GM12878 (cell line): ENCODE measurements at regions not wholly inside any gene's neighbourhood (a gene's known extent, or its start where the extent isn't known, plus 50 kb on each side); places are given as distances from the start of the nearest gene placed in this dataset.

Experiments used
- ATAC-seq: fragments of 200-7000 bp; cut with Tn5 transposase; 3 replicates; pipeline ENCODE4 v1.9.1; 2020; ENCODE audit warnings: mild to moderate bottlenecking, moderate library complexity
- BruUV-seq: library from RNA; stranded (reverse); fragments of 400-500 nt; replicated peaks from 2 replicates; lab custom pipeline; 2021; lab: Mats Ljungman, UMichigan
- CTCF ChIA-PET: fragments of 300-600 bp; sonication (Branson Sonifier 250); formaldehyde crosslinking; extraction: SDS; loops from one replicate; lab custom pipeline; 2021; ENCODE audit warnings: inconsistent platforms; lab: Yijun Ruan, JAX
- POLR2A ChIA-PET: fragments of 350-600 bp; formaldehyde crosslinking; extraction: SDS; loops from one replicate; lab custom pipeline; 2021; ENCODE audit warnings: inconsistent platforms; lab: Charles Lee
- RAD21 ChIA-PET: fragments of 300-600 bp; sonication (Branson Sonifier 250); formaldehyde crosslinking; loops from one replicate; lab custom pipeline; 2023; ENCODE audit warnings: antibody characterized with exemption; ENCODE audit not compliant: unreplicated experiment; lab: Charles Lee
- SMC1A ChIA-PET: fragments of 300-600 bp; sonication (Branson Sonifier 250); formaldehyde crosslinking; loops from one replicate; lab custom pipeline; 2023; ENCODE audit not compliant: unreplicated experiment, uncharacterized antibody; lab: Charles Lee
- DNase-seq: peaks from one replicate; pipeline ENCODE4 v3.0.0-alpha.2; 2011; ENCODE audit warnings: low read depth, low spot score
- FAIRE-seq: peaks from 3 replicates; lab custom pipeline; 2011; peaks lifted over from hg19 to GRCh38; lab: Jason Lieb, UNC
- H2AFZ ChIP-seq: 2 replicates; pipeline ENCODE4 v1.6.0; 2011; ENCODE audit warnings: low read depth, low read length, control low read depth; ENCODE audit not compliant: control insufficient read depth
- H3K27ac ChIP-seq: 2 replicates; pipeline ENCODE4 v1.5.1; 2011; ENCODE audit warnings: control low read depth; ENCODE audit not compliant: control insufficient read depth, insufficient read depth
- H3K27me3 ChIP-seq, 2 experiments: replicated peaks in 1 of 2; 2 replicates each; pipeline versions ENCODE4 v1.6.0 to v1.6.1; 2011; ENCODE audit warnings: low read length in 1 of 2; ENCODE audit not compliant: control insufficient read depth in 2 of 2, insufficient read depth in 2 of 2
- H3K36me3 ChIP-seq, 2 experiments: 2 replicates each; pipeline ENCODE4 v1.5.1; 2011; ENCODE audit warnings: low read length in 1 of 2; ENCODE audit not compliant: control insufficient read depth in 2 of 2, insufficient read depth in 2 of 2
- H3K4me1 ChIP-seq: 2 replicates; pipeline ENCODE4 v1.6.1; 2011; ENCODE audit warnings: mild to moderate bottlenecking, low read length, moderate library complexity, mixed read lengths; ENCODE audit not compliant: control insufficient read depth, insufficient read depth
- H3K4me2 ChIP-seq: 2 replicates; pipeline ENCODE4 v1.6.0; 2011; ENCODE audit warnings: control low read depth; ENCODE audit not compliant: control insufficient read depth, insufficient read depth
- H3K4me3 ChIP-seq: fragments of 200-600 bp; sonication (generic); 2 replicates; pipeline ENCODE4 v1.5.1; 2016
- H3K79me2 ChIP-seq: 2 replicates; pipeline ENCODE4 v1.6.0; 2011; ENCODE audit warnings: low read length; ENCODE audit not compliant: control insufficient read depth, insufficient read depth
- H3K9ac ChIP-seq: 2 replicates; pipeline ENCODE4 v1.8.0; 2011; ENCODE audit warnings: low read length, control low read depth, mixed read lengths; ENCODE audit not compliant: control insufficient read depth, insufficient read depth
- H3K9me3 ChIP-seq: replicated peaks from 3 replicates; pipeline ENCODE4 v1.5.1; 2011; ENCODE audit warnings: mild to moderate bottlenecking, low read length; ENCODE audit not compliant: control insufficient read depth, insufficient read depth
- H4K20me1 ChIP-seq: 2 replicates; pipeline ENCODE4 v1.6.0; 2011; ENCODE audit not compliant: control insufficient read depth, insufficient read depth
- CHD1 ChIP-seq: IDR thresholded peaks from 2 replicates; pipeline ENCODE4 v1.6.1; 2012; ENCODE audit warnings: low read depth, low read length, improper control_type of control experiment
- EED ChIP-seq: sonication (generic); IDR thresholded peaks from 2 replicates; pipeline ENCODE4 v1.6.1; 2016; ENCODE audit warnings: antibody characterized with exemption, low read depth
- IKZF1 ChIP-seq: fragments of 450-650 bp; conservative IDR thresholded peaks from 2 replicates; pipeline ENCODE4 v1.6.1; 2017; ENCODE audit warnings: antibody characterized with exemption, mild to moderate bottlenecking
- POU2F2 ChIP-seq: IDR thresholded peaks from 3 replicates; pipeline ENCODE4 v1.6.1; 2011; ENCODE audit warnings: low read depth, mild to moderate bottlenecking, low read length, borderline replicate concordance
- WGBS: methylation state at CpG from one replicate; pipeline ENCODE4 v1.1.6; 2016; ENCODE audit warnings: low lambda C conversion rate; ENCODE audit not compliant: insufficient replicate concordance, insufficient coverage; ENCODE audit errors: missing lambda C conversion rate; 5-methylcytosine and 5-hydroxymethylcytosine counted together
- in situ Hi-C: fragments of 300-500 bp; cut with MboI; formaldehyde crosslinking; loops from 9 replicates; pipeline ENCODE4 v1.14.3; 2018; ENCODE audit warnings: mixed read lengths
- intact Hi-C: fragments of 100-400 bp; cut with micrococcal nuclease; formaldehyde crosslinking; loops from one replicate; pipeline ENCODE4 v1.14.2; 2022; ENCODE audit not compliant: unreplicated experiment
- TF ChIP-seq, protein P1 (sequence below): fragments of 450-650 bp; IDR thresholded peaks from 2 replicates; pipeline ENCODE4 v1.6.1; 2016; ENCODE audit warnings: mild to moderate bottlenecking
- TF ChIP-seq, protein P2 (sequence below): IDR thresholded peaks from 2 replicates; pipeline ENCODE4 v1.6.1; 2012; ENCODE audit warnings: mild to moderate bottlenecking, low read depth, low read length
- TF ChIP-seq, protein P3 (sequence below): IDR thresholded peaks from 2 replicates; pipeline ENCODE4 v1.6.1; 2011; ENCODE audit warnings: low read depth, low read length, improper control_type of control experiment, borderline replicate concordance

DNA sequence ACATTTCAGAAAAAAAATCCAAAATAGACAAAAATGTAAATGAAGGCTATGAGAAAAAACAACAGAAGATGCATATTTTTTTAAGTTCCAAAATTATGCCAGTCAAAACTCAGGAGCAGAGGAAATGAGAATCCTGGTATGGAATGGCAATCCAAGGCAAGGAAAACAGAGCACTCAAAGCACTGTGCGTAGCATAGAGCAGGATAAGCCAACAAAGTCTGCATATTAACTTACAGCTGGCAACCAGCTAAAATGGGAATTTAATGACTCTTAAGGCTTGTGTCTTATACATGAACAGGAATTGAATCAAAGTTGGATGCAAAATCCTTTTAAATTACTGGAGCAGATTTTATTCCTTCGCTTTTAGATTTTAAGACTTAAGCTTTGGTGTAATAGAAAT lies 203.5 kb upstream of the DAPK1 start:
- CTCF ChIA-PET: no interaction called here
- no peak overlapping the region for H3K4me2 ChIP-seq
- DNase-seq (no peak), FAIRE-seq (no peak), ATAC-seq (no peak)
- no peak overlapping the region for H3K9ac ChIP-seq
- H3K79me2 ChIP-seq: no peaks in the 10 kb centered on the region
- H3K9me3 ChIP-seq: no peaks in the 10 kb centered on the region
- H3K27me3 ChIP-seq: no peaks in the 10 kb centered on the region
- H2AFZ ChIP-seq: no peak overlapping the region
- RAD21 ChIA-PET: no interaction called here
- no peaks in the 10 kb centered on the region for H3K4me1 ChIP-seq
- intact Hi-C loops (no loop called here), in situ Hi-C loops (no loop called here)
- no TSS peak for BruUV-seq
- no peaks in the 10 kb centered on the region for H3K36me3 ChIP-seq
- WGBS: 27% methylated on average over 2 of the region's 2 CpGs
- SMC1A ChIA-PET: interaction anchor here (0.7 kb wide), 1 partner anchor 757 kb away, joined by 5 read pairs; no protein-coding TSS in a partner anchor
- no peak overlapping the region for H3K4me3 ChIP-seq
- TF ChIP-seq, protein P1, sequence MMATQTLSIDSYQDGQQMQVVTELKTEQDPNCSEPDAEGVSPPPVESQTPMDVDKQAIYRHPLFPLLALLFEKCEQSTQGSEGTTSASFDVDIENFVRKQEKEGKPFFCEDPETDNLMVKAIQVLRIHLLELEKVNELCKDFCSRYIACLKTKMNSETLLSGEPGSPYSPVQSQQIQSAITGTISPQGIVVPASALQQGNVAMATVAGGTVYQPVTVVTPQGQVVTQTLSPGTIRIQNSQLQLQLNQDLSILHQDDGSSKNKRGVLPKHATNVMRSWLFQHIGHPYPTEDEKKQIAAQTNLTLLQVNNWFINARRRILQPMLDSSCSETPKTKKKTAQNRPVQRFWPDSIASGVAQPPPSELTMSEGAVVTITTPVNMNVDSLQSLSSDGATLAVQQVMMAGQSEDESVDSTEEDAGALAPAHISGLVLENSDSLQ: no peak
- TF ChIP-seq, protein P2, sequence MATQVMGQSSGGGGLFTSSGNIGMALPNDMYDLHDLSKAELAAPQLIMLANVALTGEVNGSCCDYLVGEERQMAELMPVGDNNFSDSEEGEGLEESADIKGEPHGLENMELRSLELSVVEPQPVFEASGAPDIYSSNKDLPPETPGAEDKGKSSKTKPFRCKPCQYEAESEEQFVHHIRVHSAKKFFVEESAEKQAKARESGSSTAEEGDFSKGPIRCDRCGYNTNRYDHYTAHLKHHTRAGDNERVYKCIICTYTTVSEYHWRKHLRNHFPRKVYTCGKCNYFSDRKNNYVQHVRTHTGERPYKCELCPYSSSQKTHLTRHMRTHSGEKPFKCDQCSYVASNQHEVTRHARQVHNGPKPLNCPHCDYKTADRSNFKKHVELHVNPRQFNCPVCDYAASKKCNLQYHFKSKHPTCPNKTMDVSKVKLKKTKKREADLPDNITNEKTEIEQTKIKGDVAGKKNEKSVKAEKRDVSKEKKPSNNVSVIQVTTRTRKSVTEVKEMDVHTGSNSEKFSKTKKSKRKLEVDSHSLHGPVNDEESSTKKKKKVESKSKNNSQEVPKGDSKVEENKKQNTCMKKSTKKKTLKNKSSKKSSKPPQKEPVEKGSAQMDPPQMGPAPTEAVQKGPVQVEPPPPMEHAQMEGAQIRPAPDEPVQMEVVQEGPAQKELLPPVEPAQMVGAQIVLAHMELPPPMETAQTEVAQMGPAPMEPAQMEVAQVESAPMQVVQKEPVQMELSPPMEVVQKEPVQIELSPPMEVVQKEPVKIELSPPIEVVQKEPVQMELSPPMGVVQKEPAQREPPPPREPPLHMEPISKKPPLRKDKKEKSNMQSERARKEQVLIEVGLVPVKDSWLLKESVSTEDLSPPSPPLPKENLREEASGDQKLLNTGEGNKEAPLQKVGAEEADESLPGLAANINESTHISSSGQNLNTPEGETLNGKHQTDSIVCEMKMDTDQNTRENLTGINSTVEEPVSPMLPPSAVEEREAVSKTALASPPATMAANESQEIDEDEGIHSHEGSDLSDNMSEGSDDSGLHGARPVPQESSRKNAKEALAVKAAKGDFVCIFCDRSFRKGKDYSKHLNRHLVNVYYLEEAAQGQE: no peak
- TF ChIP-seq, protein P3, sequence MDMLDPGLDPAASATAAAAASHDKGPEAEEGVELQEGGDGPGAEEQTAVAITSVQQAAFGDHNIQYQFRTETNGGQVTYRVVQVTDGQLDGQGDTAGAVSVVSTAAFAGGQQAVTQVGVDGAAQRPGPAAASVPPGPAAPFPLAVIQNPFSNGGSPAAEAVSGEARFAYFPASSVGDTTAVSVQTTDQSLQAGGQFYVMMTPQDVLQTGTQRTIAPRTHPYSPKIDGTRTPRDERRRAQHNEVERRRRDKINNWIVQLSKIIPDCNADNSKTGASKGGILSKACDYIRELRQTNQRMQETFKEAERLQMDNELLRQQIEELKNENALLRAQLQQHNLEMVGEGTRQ: no peak
- no peak for TF ChIP-seq CHD1
- TF ChIP-seq IKZF1: no peak
- TF ChIP-seq EED: no peak
- TF ChIP-seq POU2F2: no peak
- H4K20me1 ChIP-seq: no peaks in the 10 kb centered on the region
- H3K27ac ChIP-seq: no peak overlapping the region
- POLR2A ChIA-PET: no interaction called here
